ENCODE measurements at regions not wholly inside any gene's neighbourhood (a gene's known extent, or its start where the extent isn't known, plus 50 kb on each side); places are given as distances from the start of the nearest gene placed in this dataset.

DNA sequence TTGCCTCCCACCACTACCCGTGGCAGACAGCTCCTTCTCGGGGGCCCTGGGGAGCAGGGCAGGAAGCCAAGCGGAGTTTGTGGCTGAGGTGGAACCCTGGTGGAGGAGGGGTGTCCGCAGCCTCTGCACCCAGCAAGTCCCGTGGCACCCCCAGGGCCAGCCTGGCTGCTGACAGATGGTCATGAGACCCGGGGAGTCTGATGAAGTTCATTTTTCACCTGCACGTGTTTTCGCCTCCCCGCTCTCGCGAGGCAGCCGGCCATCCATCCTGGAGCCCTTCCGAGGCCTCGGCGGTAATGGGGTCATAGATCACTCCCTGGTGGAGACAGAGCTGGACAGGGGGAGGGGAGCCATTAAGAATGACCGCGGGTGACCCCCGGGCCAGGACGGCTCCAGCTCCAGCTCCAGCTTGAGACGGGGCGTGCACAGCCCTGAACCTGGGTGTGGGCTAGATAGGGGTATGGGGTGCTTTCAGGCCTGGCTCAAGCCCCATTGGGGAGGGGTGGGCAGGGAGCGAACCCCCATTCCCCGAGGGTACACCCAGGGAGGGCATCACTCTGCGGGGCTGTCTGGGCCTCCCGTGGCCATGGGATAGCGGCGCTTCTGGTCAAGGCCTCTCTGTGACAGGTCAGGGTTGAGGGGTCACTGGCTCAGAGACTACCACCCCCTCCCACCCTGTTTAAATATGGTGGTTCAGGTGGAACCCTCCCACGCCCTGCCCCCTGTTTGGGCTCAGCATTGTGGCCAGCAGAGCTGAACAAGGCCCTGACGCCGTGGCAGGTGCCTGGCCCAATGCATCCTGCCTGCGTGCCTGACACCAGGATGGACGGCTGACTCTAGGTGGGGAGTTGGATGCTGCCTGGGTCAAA lies 227.4 kb upstream of the GSE1 start (continued):
- no peak for TF ChIP-seq ZNF232 (CRISPR knock-in tag; IDR thresholded peaks at IDR 0.05; ENCODE audit: borderline replicate concordance)
- no peak for TF ChIP-seq HOXA9 (CRISPR knock-in tag; IDR thresholded peaks at IDR 0.05; ENCODE audit: borderline replicate concordance)
- no peak for TF ChIP-seq ZNF24 (IDR thresholded peaks at IDR 0.05)
- TF ChIP-seq SAP130 (CRISPR knock-in tag; IDR thresholded peaks at IDR 0.05; ENCODE audit: low read depth): no peak
- no peak for TF ChIP-seq RFX5 (IDR thresholded peaks at IDR 0.05; ENCODE audit: low read depth, low read length)
- TF ChIP-seq FOXP1 (IDR thresholded peaks at IDR 0.05): no peak
- no peak for TF ChIP-seq FOXP1 (CRISPR knock-in tag; IDR thresholded peaks at IDR 0.05)
- TF ChIP-seq CSRNP2 (CRISPR knock-in tag; conservative IDR thresholded peaks at IDR 0.05; ENCODE audit: low read depth): no peak
- TF ChIP-seq ZBTB4 (CRISPR knock-in tag; IDR thresholded peaks at IDR 0.05; ENCODE audit: borderline replicate concordance): no peak
- no peak for TF ChIP-seq CBX5 (CRISPR knock-in tag; IDR thresholded peaks at IDR 0.05; ENCODE audit: borderline replicate concordance)
- TF ChIP-seq ETV6 (CRISPR knock-in tag; conservative IDR thresholded peaks at IDR 0.05): no peak
- no peak for TF ChIP-seq ZNF180 (CRISPR knock-in tag; IDR thresholded peaks at IDR 0.05; ENCODE audit: borderline replicate concordance, low read depth)
- no peak for TF ChIP-seq ZBTB44 (CRISPR knock-in tag; IDR thresholded peaks at IDR 0.05)
- TF ChIP-seq ZNF800 (CRISPR knock-in tag; IDR thresholded peaks at IDR 0.05): no peak
- TF ChIP-seq, protein P1, sequence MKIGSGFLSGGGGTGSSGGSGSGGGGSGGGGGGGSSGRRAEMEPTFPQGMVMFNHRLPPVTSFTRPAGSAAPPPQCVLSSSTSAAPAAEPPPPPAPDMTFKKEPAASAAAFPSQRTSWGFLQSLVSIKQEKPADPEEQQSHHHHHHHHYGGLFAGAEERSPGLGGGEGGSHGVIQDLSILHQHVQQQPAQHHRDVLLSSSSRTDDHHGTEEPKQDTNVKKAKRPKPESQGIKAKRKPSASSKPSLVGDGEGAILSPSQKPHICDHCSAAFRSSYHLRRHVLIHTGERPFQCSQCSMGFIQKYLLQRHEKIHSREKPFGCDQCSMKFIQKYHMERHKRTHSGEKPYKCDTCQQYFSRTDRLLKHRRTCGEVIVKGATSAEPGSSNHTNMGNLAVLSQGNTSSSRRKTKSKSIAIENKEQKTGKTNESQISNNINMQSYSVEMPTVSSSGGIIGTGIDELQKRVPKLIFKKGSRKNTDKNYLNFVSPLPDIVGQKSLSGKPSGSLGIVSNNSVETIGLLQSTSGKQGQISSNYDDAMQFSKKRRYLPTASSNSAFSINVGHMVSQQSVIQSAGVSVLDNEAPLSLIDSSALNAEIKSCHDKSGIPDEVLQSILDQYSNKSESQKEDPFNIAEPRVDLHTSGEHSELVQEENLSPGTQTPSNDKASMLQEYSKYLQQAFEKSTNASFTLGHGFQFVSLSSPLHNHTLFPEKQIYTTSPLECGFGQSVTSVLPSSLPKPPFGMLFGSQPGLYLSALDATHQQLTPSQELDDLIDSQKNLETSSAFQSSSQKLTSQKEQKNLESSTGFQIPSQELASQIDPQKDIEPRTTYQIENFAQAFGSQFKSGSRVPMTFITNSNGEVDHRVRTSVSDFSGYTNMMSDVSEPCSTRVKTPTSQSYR (CRISPR knock-in tag; IDR thresholded peaks at IDR 0.05; ENCODE audit: borderline replicate concordance): peak; percentile 93
- TF ChIP-seq SP1 (IDR thresholded peaks at IDR 0.05): no peak
- TF ChIP-seq SP1 (CRISPR knock-in tag; IDR thresholded peaks at IDR 0.05): no peak
- TF ChIP-seq, protein P2, sequence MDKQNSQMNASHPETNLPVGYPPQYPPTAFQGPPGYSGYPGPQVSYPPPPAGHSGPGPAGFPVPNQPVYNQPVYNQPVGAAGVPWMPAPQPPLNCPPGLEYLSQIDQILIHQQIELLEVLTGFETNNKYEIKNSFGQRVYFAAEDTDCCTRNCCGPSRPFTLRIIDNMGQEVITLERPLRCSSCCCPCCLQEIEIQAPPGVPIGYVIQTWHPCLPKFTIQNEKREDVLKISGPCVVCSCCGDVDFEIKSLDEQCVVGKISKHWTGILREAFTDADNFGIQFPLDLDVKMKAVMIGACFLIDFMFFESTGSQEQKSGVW (CRISPR knock-in tag; IDR thresholded peaks at IDR 0.05; ENCODE audit: borderline replicate concordance): no peak
